ENCODE measurements at regions not wholly inside any gene's neighbourhood (a gene's known extent, or its start where the extent isn't known, plus 50 kb on each side); places are given as distances from the start of the nearest gene placed in this dataset.

DNA sequence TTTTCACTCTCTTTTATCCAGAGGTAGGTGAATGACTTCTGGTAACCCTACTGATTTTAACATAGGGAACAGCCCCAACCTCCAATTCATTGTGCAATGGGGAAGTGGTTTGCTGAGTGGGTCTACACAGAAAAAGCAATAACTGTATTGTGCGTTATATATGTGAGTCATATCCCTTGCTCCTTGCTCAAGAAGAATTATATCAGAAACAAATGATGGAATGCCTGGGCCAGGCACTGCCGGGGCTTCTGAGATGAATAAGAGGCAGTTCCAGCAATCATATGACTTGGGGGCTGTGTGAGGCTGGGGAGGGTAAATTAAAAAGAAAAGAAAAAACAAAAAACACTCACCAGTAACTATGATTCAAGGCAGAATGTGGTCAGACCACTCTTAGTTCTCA, 79.2 kb upstream of the ABCA1 start:
- TF ChIP-seq, protein P1, sequence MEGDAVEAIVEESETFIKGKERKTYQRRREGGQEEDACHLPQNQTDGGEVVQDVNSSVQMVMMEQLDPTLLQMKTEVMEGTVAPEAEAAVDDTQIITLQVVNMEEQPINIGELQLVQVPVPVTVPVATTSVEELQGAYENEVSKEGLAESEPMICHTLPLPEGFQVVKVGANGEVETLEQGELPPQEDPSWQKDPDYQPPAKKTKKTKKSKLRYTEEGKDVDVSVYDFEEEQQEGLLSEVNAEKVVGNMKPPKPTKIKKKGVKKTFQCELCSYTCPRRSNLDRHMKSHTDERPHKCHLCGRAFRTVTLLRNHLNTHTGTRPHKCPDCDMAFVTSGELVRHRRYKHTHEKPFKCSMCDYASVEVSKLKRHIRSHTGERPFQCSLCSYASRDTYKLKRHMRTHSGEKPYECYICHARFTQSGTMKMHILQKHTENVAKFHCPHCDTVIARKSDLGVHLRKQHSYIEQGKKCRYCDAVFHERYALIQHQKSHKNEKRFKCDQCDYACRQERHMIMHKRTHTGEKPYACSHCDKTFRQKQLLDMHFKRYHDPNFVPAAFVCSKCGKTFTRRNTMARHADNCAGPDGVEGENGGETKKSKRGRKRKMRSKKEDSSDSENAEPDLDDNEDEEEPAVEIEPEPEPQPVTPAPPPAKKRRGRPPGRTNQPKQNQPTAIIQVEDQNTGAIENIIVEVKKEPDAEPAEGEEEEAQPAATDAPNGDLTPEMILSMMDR (IDR thresholded peaks at IDR 0.05) = no peak
- TF ChIP-seq EP300 (IDR thresholded peaks at IDR 0.05) = no peak
- TF ChIP-seq POLR2A (IDR thresholded peaks at IDR 0.05) = no peak
- no peak for TF ChIP-seq POLR2AphosphoS5 (IDR thresholded peaks at IDR 0.05)

Data from suprapubic skin (tissue), 4 donors.